Astrocyte (in vitro differentiated cells and primary cell): ENCODE measurements at regions not wholly inside any gene's neighbourhood (a gene's known extent, or its start where the extent isn't known, plus 50 kb on each side); places are given as distances from the start of the nearest gene placed in this dataset.
A peak's percentile ranks its signal among the peaks of the same experiment; 100 is the strongest.
"Not testable (repeated sequence)": the region's sequence is repeated elsewhere in the genome, so short reads cannot be mapped to it uniquely, and the experiment has no call there.

Source experiments
- DNase-seq: peaks from one replicate; pipeline ENCODE4 v3.0.0-alpha.2; 2010; ENCODE audit warnings: low read depth
- FAIRE-seq: peaks from 2 replicates; lab custom pipeline; 2011; peaks lifted over from hg19 to GRCh38; lab: Jason Lieb, UNC
- H2AFZ ChIP-seq: 2 replicates; pipeline ENCODE4 v1.6.0; 2012; ENCODE audit warnings: low read depth, low read length, inconsistent platforms
- H3K27ac ChIP-seq: 2 replicates; pipeline ENCODE4 v1.5.1; 2011; ENCODE audit warnings: low read depth, low read length, inconsistent platforms
- H3K27me3 ChIP-seq: 2 replicates; pipeline ENCODE4 v1.6.0; 2011; ENCODE audit warnings: low read length, inconsistent platforms; ENCODE audit not compliant: insufficient read depth
- H3K36me3 ChIP-seq: 2 replicates; pipeline ENCODE4 v1.5.1; 2011; ENCODE audit warnings: low read length, inconsistent platforms; ENCODE audit not compliant: insufficient read depth
- H3K4me1 ChIP-seq: 2 replicates; pipeline ENCODE4 v1.5.1; 2011; ENCODE audit warnings: low read length, inconsistent platforms; ENCODE audit not compliant: insufficient read depth
- H3K4me2 ChIP-seq: 2 replicates; pipeline ENCODE4 v1.6.0; 2012; ENCODE audit warnings: low read length, inconsistent platforms
- H3K4me3 ChIP-seq: 2 replicates; pipeline ENCODE4 v1.5.1; 2011; ENCODE audit warnings: low read depth, mild to moderate bottlenecking, low read length, inconsistent platforms; ENCODE audit not compliant: insufficient read depth
- H3K79me2 ChIP-seq: 2 replicates; pipeline ENCODE4 v1.6.0; 2012; ENCODE audit warnings: mild to moderate bottlenecking, low read length, inconsistent platforms; ENCODE audit not compliant: insufficient read depth
- H3K9ac ChIP-seq: 2 replicates; pipeline ENCODE4 v1.6.0; 2012; ENCODE audit warnings: mild to moderate bottlenecking, low read length, inconsistent platforms
- H3K9me3 ChIP-seq: 2 replicates; pipeline ENCODE4 v1.5.1; 2012; ENCODE audit warnings: low read depth, mild to moderate bottlenecking, low read length, inconsistent platforms; ENCODE audit not compliant: insufficient read depth
- H4K20me1 ChIP-seq: 2 replicates; pipeline ENCODE4 v1.6.0; 2012; ENCODE audit warnings: low read length, inconsistent platforms; ENCODE audit not compliant: insufficient read depth
- H3K27ac Mint-ChIP-seq: one replicate; pipeline ENCODE4 v1.8.0; 2021; ENCODE audit warnings: mild to moderate bottlenecking, mixed read lengths; ENCODE audit not compliant: unreplicated experiment
- H3K27me3 Mint-ChIP-seq: one replicate; pipeline ENCODE4 v1.8.0; 2021; ENCODE audit warnings: low read depth, mixed read lengths; ENCODE audit not compliant: unreplicated experiment
- H3K36me3 Mint-ChIP-seq: one replicate; pipeline ENCODE4 v1.8.0; 2021; ENCODE audit warnings: low read depth, mixed read lengths; ENCODE audit not compliant: unreplicated experiment
- H3K4me1 Mint-ChIP-seq: one replicate; pipeline ENCODE4 v1.8.0; 2021; ENCODE audit warnings: low read depth, mixed read lengths; ENCODE audit not compliant: unreplicated experiment
- H3K4me3 Mint-ChIP-seq: one replicate; pipeline ENCODE4 v1.8.0; 2021; ENCODE audit warnings: mild to moderate bottlenecking, moderate library complexity, mixed read lengths; ENCODE audit not compliant: unreplicated experiment
- H3K9me3 Mint-ChIP-seq: one replicate; pipeline ENCODE4 v1.8.0; 2021; ENCODE audit warnings: mild to moderate bottlenecking, mixed read lengths; ENCODE audit not compliant: unreplicated experiment
- EZH2 ChIP-seq: IDR thresholded peaks from 2 replicates; pipeline ENCODE4 v1.6.1; 2012; ENCODE audit warnings: mild to moderate bottlenecking, low read length, inconsistent platforms; ENCODE audit not compliant: insufficient read depth
- TF ChIP-seq, protein P1 (sequence below): IDR thresholded peaks from 2 replicates; pipeline ENCODE4 v1.5.1; 2011; ENCODE audit warnings: low read depth, mild to moderate bottlenecking, inconsistent platforms, low read length, moderate library complexity; ENCODE audit not compliant: insufficient read depth

DNA sequence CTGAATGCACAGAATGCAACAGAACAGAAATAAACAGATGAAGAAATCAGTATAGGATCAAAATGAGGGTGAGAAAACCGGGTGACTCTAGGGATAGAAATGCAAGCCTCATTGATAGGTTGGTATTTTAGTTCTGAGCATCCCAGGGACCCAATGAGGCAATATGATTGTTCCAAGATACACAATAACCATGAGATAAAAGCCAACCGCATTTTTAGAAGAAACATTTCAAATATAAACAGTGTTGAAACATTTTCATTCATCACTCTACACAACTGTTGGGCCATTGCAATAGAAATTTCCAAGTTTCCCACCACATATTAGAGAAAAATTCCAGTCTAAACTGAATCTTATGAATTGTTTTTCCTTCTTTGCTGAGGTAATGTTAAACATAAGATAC lies 452.3 kb upstream of the PTGER4 start:
- H3K9ac ChIP-seq: no peak overlapping the region
- H3K9me3 ChIP-seq: no peaks in the 10 kb centered on the region
- Mint-ChIP-seq H3K9me3 (peaks cover 2% of the 10 kb centered on the region), H3K4me1 (peaks cover 24% of the 10 kb centered on the region), H3K27me3 (no peaks in the 10 kb centered on the region), H3K4me3 (no peak overlapping the region), H3K36me3 (no peaks in the 10 kb centered on the region), H3K27ac (no peak overlapping the region)
- TF ChIP-seq, protein P1, sequence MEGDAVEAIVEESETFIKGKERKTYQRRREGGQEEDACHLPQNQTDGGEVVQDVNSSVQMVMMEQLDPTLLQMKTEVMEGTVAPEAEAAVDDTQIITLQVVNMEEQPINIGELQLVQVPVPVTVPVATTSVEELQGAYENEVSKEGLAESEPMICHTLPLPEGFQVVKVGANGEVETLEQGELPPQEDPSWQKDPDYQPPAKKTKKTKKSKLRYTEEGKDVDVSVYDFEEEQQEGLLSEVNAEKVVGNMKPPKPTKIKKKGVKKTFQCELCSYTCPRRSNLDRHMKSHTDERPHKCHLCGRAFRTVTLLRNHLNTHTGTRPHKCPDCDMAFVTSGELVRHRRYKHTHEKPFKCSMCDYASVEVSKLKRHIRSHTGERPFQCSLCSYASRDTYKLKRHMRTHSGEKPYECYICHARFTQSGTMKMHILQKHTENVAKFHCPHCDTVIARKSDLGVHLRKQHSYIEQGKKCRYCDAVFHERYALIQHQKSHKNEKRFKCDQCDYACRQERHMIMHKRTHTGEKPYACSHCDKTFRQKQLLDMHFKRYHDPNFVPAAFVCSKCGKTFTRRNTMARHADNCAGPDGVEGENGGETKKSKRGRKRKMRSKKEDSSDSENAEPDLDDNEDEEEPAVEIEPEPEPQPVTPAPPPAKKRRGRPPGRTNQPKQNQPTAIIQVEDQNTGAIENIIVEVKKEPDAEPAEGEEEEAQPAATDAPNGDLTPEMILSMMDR: no peak
- no peak for TF ChIP-seq EZH2
- H4K20me1 ChIP-seq: no peaks in the 10 kb centered on the region
- H2AFZ ChIP-seq: no peak overlapping the region
- no peaks in the 10 kb centered on the region for H3K36me3 ChIP-seq
- no peak overlapping the region for H3K4me2 ChIP-seq
- H3K4me3 ChIP-seq: no peak overlapping the region
- FAIRE-seq: no peak
- no peak overlapping the region for H3K27ac ChIP-seq
- H3K27me3 ChIP-seq: no peaks in the 10 kb centered on the region
- peaks cover 24% of the 10 kb centered on the region for H3K4me1 ChIP-seq
- no peaks in the 10 kb centered on the region for H3K79me2 ChIP-seq
- peak; percentile 75 for DNase-seq

DNA sequence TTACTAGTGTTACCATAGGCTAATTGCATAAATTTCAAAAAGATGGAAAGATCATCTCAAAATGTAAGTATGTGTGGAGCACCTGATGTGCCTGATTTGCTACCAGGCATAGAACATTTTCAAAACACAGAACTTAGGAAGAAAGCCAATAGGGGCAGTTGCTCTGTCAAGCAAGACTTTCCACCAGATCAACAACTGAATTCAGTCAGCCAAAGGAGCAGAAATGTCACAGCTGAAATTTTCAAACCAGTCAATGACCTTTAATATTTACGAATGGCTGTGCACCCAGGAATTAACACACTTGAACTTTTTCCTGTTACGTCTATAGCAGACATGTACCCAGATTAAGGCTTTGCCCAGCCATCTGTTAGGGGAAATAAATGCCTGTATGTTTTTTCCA lies 452.8 kb upstream of the PTGER4 start:
- Histone ChIP-seq H3K27ac (no peak overlapping the region), H3K4me2 (no peak overlapping the region), H3K4me1 (peaks cover 24% of the 10 kb centered on the region), H2AFZ (no peak overlapping the region), H3K36me3 (no peaks in the 10 kb centered on the region), H3K79me2 (no peaks in the 10 kb centered on the region), H3K4me3 (no peak overlapping the region), H3K9ac (no peak overlapping the region), H4K20me1 (no peaks in the 10 kb centered on the region), H3K27me3 (no peaks in the 10 kb centered on the region), H3K9me3 (no peaks in the 10 kb centered on the region)
- no peak for DNase-seq
- Mint-ChIP-seq H3K4me1 (peaks cover 27% of the 10 kb centered on the region), H3K9me3 (peaks cover 2% of the 10 kb centered on the region), H3K27me3 (no peaks in the 10 kb centered on the region), H3K27ac (no peak overlapping the region), H3K36me3 (no peaks in the 10 kb centered on the region), H3K4me3 (no peak overlapping the region)
- TF ChIP-seq, protein P1: no peak
- TF ChIP-seq EZH2: no peak
- no peak for FAIRE-seq

DNA sequence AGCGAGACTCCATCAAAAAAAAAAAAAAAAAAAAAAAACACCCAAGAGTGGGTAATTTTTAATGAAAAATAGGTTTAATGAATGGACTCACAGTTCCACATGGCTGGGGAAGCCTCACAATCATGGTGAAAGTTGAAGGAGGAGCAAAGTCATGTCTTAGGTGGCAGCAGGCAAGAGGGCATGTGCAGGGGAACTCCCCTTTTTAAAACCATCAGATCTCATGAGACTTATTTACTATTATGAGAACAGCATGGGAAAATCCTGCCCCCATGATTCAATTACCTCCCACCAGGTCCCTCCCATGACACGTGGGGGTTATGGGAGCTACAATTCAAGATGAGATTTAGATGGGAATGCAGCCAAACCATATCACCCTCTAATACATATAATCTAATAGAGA lies 454.6 kb upstream of the PTGER4 start:
- not testable (repeated sequence) for H3K4me2 ChIP-seq, H3K36me3 Mint-ChIP-seq, H3K9ac ChIP-seq, H2AFZ ChIP-seq, H3K27ac Mint-ChIP-seq, H3K4me3 Mint-ChIP-seq, DNase-seq, H3K79me2 ChIP-seq, H3K27me3 ChIP-seq, H3K27me3 Mint-ChIP-seq, H4K20me1 ChIP-seq, H3K27ac ChIP-seq, H3K9me3 ChIP-seq, H3K9me3 Mint-ChIP-seq, H3K4me3 ChIP-seq, FAIRE-seq, H3K36me3 ChIP-seq
- peaks cover 32% of the 10 kb centered on the region for H3K4me1 Mint-ChIP-seq
- H3K4me1 ChIP-seq: peaks cover 30% of the 10 kb centered on the region
